ENCODE measurements at regions not wholly inside any gene's neighbourhood (a gene's known extent, or its start where the extent isn't known, plus 50 kb on each side); places are given as distances from the start of the nearest gene placed in this dataset.

- Histone ChIP-seq H3K18ac (ENCODE audit: extremely low read depth, low read length) (no peak overlapping the region), H3K56ac (replicated peaks; ENCODE audit: insufficient read length, low read depth, low read length) (no peak overlapping the region), H4K5ac (ENCODE audit: insufficient read length, low read depth, low read length) (no peak overlapping the region), H3K9ac (replicated peaks in 1 of 4; ENCODE audit: extremely low read depth in 1 of 4, low read depth in 3 of 4, low read length in 3 of 4) (no peak overlapping the region), H4K8ac (ENCODE audit: extremely low read depth, insufficient read depth, low read length) (no peak overlapping the region), H2BK15ac (ENCODE audit: low read length) (no peak overlapping the region), H2AK5ac (ENCODE audit: low read depth, low read length) (no peak overlapping the region), H3K4me1 (replicated peaks in 1 of 4; ENCODE audit: control insufficient read depth in 3 of 4, insufficient read depth in 4 of 4, low read length in 3 of 4) (peaks cover 0 to 4% (median under 1%) of the 10 kb centered on the region in 4 experiments; a peak in 3 of 7 replicates), H2BK120ac (replicated peaks; ENCODE audit: low read depth, low read length) (no peak overlapping the region), H3K27ac (ENCODE audit: low read depth, low read length) (no peak overlapping the region), H3K79me1 (ENCODE audit: low read depth, low read length) (no peaks in the 10 kb centered on the region), H2BK12ac (ENCODE audit: low read depth, low read length) (no peak overlapping the region), H3K4me3 (ENCODE audit: extremely low read depth in 1 of 4, insufficient read depth in 2 of 4, low read depth in 3 of 4, low read length in 4 of 4) (no peak overlapping the region), H3K27me3 (replicated peaks in 1 of 4; ENCODE audit: control insufficient read depth in 3 of 4, extremely low read depth in 1 of 4, insufficient read depth in 3 of 4, low read length in 3 of 4) (no peaks in the 10 kb centered on the region), H4K91ac (replicated peaks; ENCODE audit: insufficient read length, low read length) (no peak overlapping the region), H3K23me2 (ENCODE audit: low read depth, low read length) (no peaks in the 10 kb centered on the region), H2BK5ac (ENCODE audit: low read depth, low read length) (no peak overlapping the region), H2BK20ac (ENCODE audit: low read length) (no peak overlapping the region), H2AFZ (ENCODE audit: low read length) (peak overlapping the region; percentile 99), H3K79me2 (ENCODE audit: control insufficient read depth in 1 of 2, insufficient read depth in 2 of 2, low read length in 2 of 2) (no peaks in the 10 kb centered on the region), H3K14ac (ENCODE audit: insufficient read length) (no peak overlapping the region), H3K4ac (replicated peaks; ENCODE audit: insufficient read length, low read depth, low read length) (no peak overlapping the region), H4K20me1 (replicated peaks in 1 of 2; ENCODE audit: control insufficient read depth in 1 of 2, insufficient read depth in 2 of 2, low read length in 2 of 2) (no peaks in the 10 kb centered on the region), H3K23ac (ENCODE audit: insufficient read length) (no peak overlapping the region), H3K36me3 (ENCODE audit: control insufficient read depth in 2 of 4, insufficient read depth in 4 of 4, low read length in 3 of 4) (no peaks in the 10 kb centered on the region), H3K4me2 (ENCODE audit: insufficient read depth in 1 of 2, low read depth in 2 of 2, low read length in 2 of 2) (no peak overlapping the region), H3K9me3 (ENCODE audit: insufficient read depth in 2 of 2, low read depth in 1 of 2, low read length in 1 of 2) (no peaks in the 10 kb centered on the region)
- DNase-seq (ENCODE audit: low read depth in 1 of 2, low spot score in 2 of 2) (no peak), FAIRE-seq (no peak)
- WGBS, 2 experiments (ENCODE audit: extremely low coverage in 1 of 2, insufficient coverage in 1 of 2, insufficient read length in 1 of 2, insufficient replicate concordance in 2 of 2, low coverage in 1 of 2, low lambda C conversion rate in 2 of 2, missing lambda C conversion rate in 1 of 2), result 4% methylated on average over 3 of the region's 3 CpGs; no CpG with 5 or more reads in 1 of the 2 experiments
- TF ChIP-seq POU5F1 (IDR thresholded peaks at IDR 0.05; ENCODE audit: low read depth, low read length) (no peak), CTCF (IDR thresholded peaks at IDR 0.05; ENCODE audit: control extremely low read depth in 1 of 3, insufficient read depth in 1 of 3, low read depth in 1 of 3, low read length in 3 of 3) (peak in 2 of 3 experiments; percentile 46 to 49; a peak in 2 of 4 replicates), RAD21 (IDR thresholded peaks at IDR 0.05 in 1 of 2, conservative IDR thresholded peaks at IDR 0.05 in 1 of 2; ENCODE audit: low read depth in 2 of 2, low read length in 2 of 2) (peak; percentile 73 to 81)
- CTCF ChIA-PET (ENCODE audit: partially characterized antibody), result interaction anchor here (0.5 to 3.9 kb wide), 70 partner anchors 9 to 1422 kb away, joined by 3 to 25 read pairs (median 4); no protein-coding TSS in a partner anchor
- POLR2A ChIA-PET (ENCODE audit: partially characterized antibody), result no interaction called here
These were observed 58.3 kb upstream of the EEA1 start for GRCh38 chr12:92987362-92987761.

All from H1 (cell line).